Esophagus squamous epithelium (tissue), 4 donors: ENCODE measurements at regions not wholly inside any gene's neighbourhood (a gene's known extent, or its start where the extent isn't known, plus 50 kb on each side); places are given as distances from the start of the nearest gene placed in this dataset.

Experiments
- POLR2A ChIP-seq, 4 donors: fragments of 450-650 bp; IDR thresholded peaks; one replicate each; pipeline ENCODE4 v1.6.1; 2017; ENCODE audit warnings: antibody characterized with exemption in 4 of 4, mild to moderate bottlenecking in 4 of 4, moderate library complexity in 3 of 4
- TF ChIP-seq, protein P1 (sequence below), 6 experiments: fragments of 450-650 bp in 4 of 6; fragments of 200-600 bp in 2 of 6; sonication (generic) in 2 of 6; IDR thresholded peaks; one replicate each; pipeline ENCODE4 v1.5.1; 2016 to 2019; ENCODE audit warnings: antibody characterized with exemption in 6 of 6, mild to moderate bottlenecking in 4 of 6, moderate library complexity in 4 of 6

DNA sequence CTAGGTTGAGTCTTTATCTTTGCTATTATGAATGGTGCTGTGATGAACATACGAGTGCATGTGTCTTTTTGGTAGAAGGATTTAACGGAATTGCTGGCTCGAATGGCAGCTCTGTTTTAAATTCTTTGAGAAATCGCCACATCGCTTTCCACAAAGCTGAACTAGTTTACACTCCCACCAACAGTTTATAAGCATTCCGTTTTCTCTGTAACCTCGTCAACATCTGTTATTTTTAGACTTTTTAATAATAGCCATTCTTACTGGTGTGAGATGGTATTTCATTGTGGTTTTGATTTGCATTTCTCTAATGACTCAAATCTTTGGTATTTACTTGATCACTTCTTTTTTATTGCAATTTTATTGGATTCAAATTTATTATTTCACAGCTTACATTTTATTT is 117.4 kb upstream of the HDGFL1 start:
- TF ChIP-seq, protein P1, sequence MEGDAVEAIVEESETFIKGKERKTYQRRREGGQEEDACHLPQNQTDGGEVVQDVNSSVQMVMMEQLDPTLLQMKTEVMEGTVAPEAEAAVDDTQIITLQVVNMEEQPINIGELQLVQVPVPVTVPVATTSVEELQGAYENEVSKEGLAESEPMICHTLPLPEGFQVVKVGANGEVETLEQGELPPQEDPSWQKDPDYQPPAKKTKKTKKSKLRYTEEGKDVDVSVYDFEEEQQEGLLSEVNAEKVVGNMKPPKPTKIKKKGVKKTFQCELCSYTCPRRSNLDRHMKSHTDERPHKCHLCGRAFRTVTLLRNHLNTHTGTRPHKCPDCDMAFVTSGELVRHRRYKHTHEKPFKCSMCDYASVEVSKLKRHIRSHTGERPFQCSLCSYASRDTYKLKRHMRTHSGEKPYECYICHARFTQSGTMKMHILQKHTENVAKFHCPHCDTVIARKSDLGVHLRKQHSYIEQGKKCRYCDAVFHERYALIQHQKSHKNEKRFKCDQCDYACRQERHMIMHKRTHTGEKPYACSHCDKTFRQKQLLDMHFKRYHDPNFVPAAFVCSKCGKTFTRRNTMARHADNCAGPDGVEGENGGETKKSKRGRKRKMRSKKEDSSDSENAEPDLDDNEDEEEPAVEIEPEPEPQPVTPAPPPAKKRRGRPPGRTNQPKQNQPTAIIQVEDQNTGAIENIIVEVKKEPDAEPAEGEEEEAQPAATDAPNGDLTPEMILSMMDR (IDR thresholded peaks at IDR 0.05): no peak
- no peak for TF ChIP-seq POLR2A (IDR thresholded peaks at IDR 0.05)
